Lung (tissue), 11 donors: ENCODE measurements at regions not wholly inside any gene's neighbourhood (a gene's known extent, or its start where the extent isn't known, plus 50 kb on each side); places are given as distances from the start of the nearest gene placed in this dataset.

Experiments
- ATAC-seq: fragments of 200-7000 bp; cut with Tn5 transposase; one replicate; pipeline ENCODE4 v1.9.1; 2020; ENCODE audit warnings: moderate number of reproducible peaks; ENCODE audit not compliant: insufficient read depth, low FRiP score
- DNase-seq, 3 donors: peaks; one replicate each; pipeline ENCODE4 v3.0.0-alpha.2; 2013 to 2017
- H3K27ac ChIP-seq, 2 donors: one replicate each; pipeline ENCODE4 v1.5.1; 2013; ENCODE audit warnings: mild to moderate bottlenecking in 2 of 2, moderate library complexity in 2 of 2, control low read depth in 1 of 2, inconsistent platforms in 1 of 2, low read depth in 1 of 2, low read length in 1 of 2
- H3K27me3 ChIP-seq, 3 donors: one replicate each; pipeline ENCODE4 v1.5.1; 2013; ENCODE audit warnings: low read length in 2 of 3; ENCODE audit not compliant: control insufficient read depth in 3 of 3, insufficient read depth in 3 of 3
- H3K36me3 ChIP-seq, 4 donors: one replicate each; pipeline ENCODE4 v1.5.1; 2013; ENCODE audit warnings: low read length in 4 of 4, mild to moderate bottlenecking in 1 of 4, moderate library complexity in 1 of 4; ENCODE audit not compliant: control insufficient read depth in 4 of 4, insufficient read depth in 4 of 4
- H3K4me1 ChIP-seq, 5 donors: one replicate each; pipeline ENCODE4 v1.5.1; 2013; ENCODE audit warnings: low read length in 5 of 5, mild to moderate bottlenecking in 2 of 5, moderate library complexity in 1 of 5; ENCODE audit not compliant: control insufficient read depth in 5 of 5, insufficient read depth in 5 of 5
- H3K4me3 ChIP-seq: one replicate; pipeline ENCODE4 v1.5.1; 2013; ENCODE audit warnings: mild to moderate bottlenecking, control low read depth, moderate library complexity
- H3K9ac ChIP-seq, 2 donors: one replicate each; pipeline ENCODE4 v1.5.1; 2013; ENCODE audit warnings: low read length in 2 of 2, control low read depth in 1 of 2; ENCODE audit not compliant: insufficient read depth in 1 of 2
- H3K9me3 ChIP-seq, 4 donors: one replicate each; pipeline ENCODE4 v1.5.1; 2013; ENCODE audit warnings: low read length in 3 of 4, mild to moderate bottlenecking in 1 of 4, moderate library complexity in 1 of 4; ENCODE audit not compliant: control insufficient read depth in 4 of 4, insufficient read depth in 3 of 4
- CTCF ChIP-seq: IDR thresholded peaks from 2 replicates; pipeline ENCODE4 v1.5.1; 2012; ENCODE audit warnings: mild to moderate bottlenecking; ENCODE audit errors: control extremely low read depth, extremely low read depth
- WGBS, 2 donors: extraction: QIAGEN DNeasy Blood & Tissue Kit; methylation state at CpG; one replicate each; pipeline ENCODE4 v1.1.7; 2013; 5-methylcytosine and 5-hydroxymethylcytosine counted together
- donor health status: control.
- donor health status: control.
- donor health status: Bipolar disorder and iron deficiency.
- donor health status: healthy.
- donor health status: DM: yes; HTN: yes; CAD: no.

- Histone ChIP-seq H3K9me3 (no peaks in the 10 kb centered on the region), H3K36me3 (no peaks in the 10 kb centered on the region), H3K4me1 (peaks cover 4 to 20% (median 9%) of the 10 kb centered on the region in 5 donors), H3K9ac (peak overlapping the region in 1 of 2 donors; percentile 38), H3K27me3 (no peaks in the 10 kb centered on the region), H3K27ac (peak overlapping the region; percentile 22 to 91), H3K4me3 (no peak overlapping the region)
- TF ChIP-seq CTCF: no peak
- WGBS, 2 donors: 38 to 63% methylated on average over 5 of the region's 5 CpGs
- peak; percentile 51 for ATAC-seq
- peak in 1 of 3 donors; percentile 22 for DNase-seq
Measured at GRCh38 chr10:29692121-29692539, 57.4 kb upstream of the SVIL start.

- H3K27me3 ChIP-seq: no peaks in the 10 kb centered on the region
- no peak for TF ChIP-seq CTCF
- WGBS, 2 donors: 50 to 69% methylated on average over 5 of the region's 5 CpGs
- H3K27ac ChIP-seq: peak overlapping the region; percentile 22 to 91
- no peak overlapping the region for H3K4me3 ChIP-seq
- ATAC-seq (no peak), DNase-seq (no peak)
- peak overlapping the region in 1 of 2 donors; percentile 38 for H3K9ac ChIP-seq
- H3K9me3 ChIP-seq: no peaks in the 10 kb centered on the region
- H3K36me3 ChIP-seq: no peaks in the 10 kb centered on the region
- peaks cover 4 to 20% (median 9%) of the 10 kb centered on the region in 5 donors for H3K4me1 ChIP-seq
Measured at GRCh38 chr10:29691564-29692072, 56.8 kb upstream of the SVIL start.

GRCh38 chr10:29689001-29689400, 54.2 kb upstream of the SVIL start:
- no peak overlapping the region for H3K9ac ChIP-seq
- no peak overlapping the region for H3K27ac ChIP-seq
- H3K27me3 ChIP-seq: no peaks in the 10 kb centered on the region
- ATAC-seq (no peak), DNase-seq (no peak)
- peaks cover 0 to 2% (median 0%) of the 10 kb centered on the region in 4 donors for H3K36me3 ChIP-seq
- H3K4me1 ChIP-seq: peaks cover 4 to 20% (median 9%) of the 10 kb centered on the region in 5 donors
- H3K4me3 ChIP-seq: no peak overlapping the region
- TF ChIP-seq CTCF: no peak
- no peaks in the 10 kb centered on the region for H3K9me3 ChIP-seq
- 60 to 64% methylated on average over 7 of the region's 7 CpGs for WGBS, 2 donors

- peaks cover 4 to 20% (median 9%) of the 10 kb centered on the region in 5 donors for H3K4me1 ChIP-seq
- H3K27ac ChIP-seq: peak overlapping the region in 1 of 2 donors; percentile 92
- DNase-seq: peak; percentile 28 to 66 (median 52)
- ATAC-seq: no peak
- H3K9me3 ChIP-seq: no peaks in the 10 kb centered on the region
- H3K4me3 ChIP-seq: no peak overlapping the region
- no peaks in the 10 kb centered on the region for H3K27me3 ChIP-seq
- 44 to 51% methylated on average over 7 of the region's 7 CpGs for WGBS, 2 donors
- H3K9ac ChIP-seq: peak overlapping the region in 1 of 2 donors; percentile 6
- TF ChIP-seq CTCF: no peak
- peaks cover 0 to 4% (median 1%) of the 10 kb centered on the region in 4 donors for H3K36me3 ChIP-seq
Measured at GRCh38 chr10:29688230-29688661, 53.5 kb upstream of the SVIL start.
